ENCODE measurements at regions not wholly inside any gene's neighbourhood (a gene's known extent, or its start where the extent isn't known, plus 50 kb on each side); places are given as distances from the start of the nearest gene placed in this dataset.

- DNase-seq, result no peak
Observed at GRCh38 chr1:29825941-29826415, 589.7 kb downstream of the PTPRU start.

- DNase-seq, result no peak
Observed at GRCh38 chr1:29825274-29825940, 589.1 kb downstream of the PTPRU start.

DNA sequence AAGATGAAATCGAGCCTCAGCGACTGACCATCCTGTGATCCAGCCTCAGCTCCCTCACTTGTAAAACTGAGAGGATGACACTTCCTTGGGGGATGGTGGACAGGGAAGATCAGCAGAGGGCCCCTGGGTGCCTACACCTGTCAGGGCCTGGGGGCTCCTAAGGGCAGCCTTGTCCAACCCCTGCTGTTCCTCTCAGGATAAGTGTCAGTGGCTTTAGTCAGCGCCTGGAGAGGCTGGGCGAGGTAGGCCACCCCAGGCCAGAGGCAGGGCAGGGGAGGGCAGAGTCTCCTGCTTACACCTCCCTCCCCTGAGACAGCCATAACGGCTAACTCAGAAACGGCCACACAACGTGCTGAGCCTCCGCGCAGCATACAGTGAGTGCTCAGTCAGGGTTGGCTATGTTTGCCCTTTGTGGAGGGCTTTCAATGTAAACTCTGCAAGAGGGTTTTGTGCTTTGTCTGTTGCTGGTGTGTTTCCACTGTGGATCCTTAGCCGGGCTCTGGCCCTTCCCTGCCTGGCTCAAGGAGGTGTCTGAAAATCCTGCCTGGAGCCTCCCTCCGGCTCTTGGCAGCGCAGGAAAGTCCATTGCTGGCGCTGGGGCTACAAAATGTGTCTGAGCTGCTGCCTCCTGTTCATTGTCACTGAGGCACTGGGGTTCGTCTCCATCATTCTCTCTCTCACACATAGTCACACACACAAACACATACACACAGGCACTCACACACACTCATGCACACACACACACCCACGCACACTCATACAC is 588.4 kb downstream of the PTPRU start:
- peak in 1 of 3 donors; percentile 4 for DNase-seq

DNA sequence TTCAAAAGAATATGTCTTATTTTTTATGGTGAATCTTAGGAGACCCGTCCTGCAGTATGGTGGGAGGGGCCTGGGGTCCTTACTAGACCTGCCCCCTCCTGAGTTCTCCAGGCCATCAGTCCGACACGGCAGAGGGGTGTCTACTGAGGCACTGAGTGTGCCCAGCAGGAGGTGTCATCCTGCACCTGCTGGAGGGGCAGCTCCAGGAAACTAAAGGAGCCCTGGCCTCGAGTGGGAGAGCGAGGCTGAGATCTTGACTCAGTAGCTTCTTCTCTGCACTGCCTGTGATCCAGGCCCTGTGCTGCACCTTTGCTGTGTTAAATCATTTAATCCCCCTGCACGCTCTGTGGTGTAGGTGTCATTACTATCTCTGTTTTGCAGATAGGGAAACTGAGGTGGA is 587.7 kb downstream of the PTPRU start:
- no peak for DNase-seq

DNA sequence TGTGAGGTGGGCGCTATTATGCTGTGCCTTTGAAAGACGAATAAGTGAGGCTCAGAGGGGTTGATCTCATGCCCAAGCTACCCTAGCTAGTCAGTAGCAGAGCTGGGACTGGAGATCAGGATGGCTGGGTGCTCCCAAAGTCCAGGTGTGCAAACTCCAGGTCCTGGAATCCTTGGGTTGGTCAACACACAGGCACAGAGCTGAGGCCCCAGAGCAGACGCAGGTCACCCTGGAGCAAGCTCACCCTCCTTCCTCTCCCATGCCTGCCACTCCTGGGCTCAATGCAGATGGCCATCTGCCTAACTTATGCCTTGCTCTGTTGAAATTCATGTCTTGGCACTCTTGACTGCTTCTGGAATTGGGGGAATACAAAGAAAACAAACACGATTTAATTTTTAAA is 587.2 kb downstream of the PTPRU start:
- no peak for DNase-seq

DNA sequence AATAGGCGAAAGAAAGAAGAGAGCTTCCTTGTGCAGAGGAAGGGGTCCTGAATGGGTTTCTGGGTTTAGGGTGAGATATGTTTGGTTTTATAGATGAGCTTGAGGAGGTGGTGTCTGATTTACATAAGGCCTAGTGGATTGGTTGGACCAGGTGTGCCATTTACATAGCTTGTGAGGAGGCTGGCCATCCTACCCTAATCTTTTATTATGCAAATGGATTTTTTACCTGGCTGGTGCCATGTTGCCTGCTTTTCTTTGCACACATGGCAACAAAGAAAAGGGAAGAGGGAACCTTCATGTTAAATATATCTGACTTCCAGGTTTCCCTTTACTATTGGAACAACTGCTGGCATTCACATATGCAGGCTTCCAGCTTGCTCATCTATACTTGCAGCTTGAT is 585.3 kb downstream of the PTPRU start:
- DNase-seq, result no peak

DNA sequence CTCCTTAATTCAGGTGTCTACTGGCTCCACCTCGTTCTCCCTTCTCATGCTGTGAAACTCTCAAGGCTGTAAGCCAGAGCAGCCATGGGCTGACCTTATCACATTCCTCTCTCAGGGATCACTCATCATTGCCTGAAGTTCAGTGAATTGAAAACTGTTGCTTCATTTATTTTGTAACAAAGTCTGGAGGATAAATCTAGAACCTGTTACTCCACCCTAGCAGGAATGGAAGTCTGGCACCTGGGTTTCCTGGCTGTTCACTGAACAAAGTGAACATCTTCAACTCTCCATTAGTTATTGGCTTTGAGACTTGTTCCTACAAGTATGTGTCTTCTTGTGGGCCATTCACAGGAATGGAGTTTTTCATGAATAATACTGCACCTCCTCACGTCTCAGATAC is 584.1 kb downstream of the PTPRU start:
- DNase-seq, result no peak

- peak in 2 of 3 donors; percentile 2 to 7 for DNase-seq
Observed at GRCh38 chr1:29812408-29813135, 576.2 kb downstream of the PTPRU start.

GRCh38 chr1:29811727-29812407 is 575.5 kb downstream of the PTPRU start:
- DNase-seq, result no peak

DNA sequence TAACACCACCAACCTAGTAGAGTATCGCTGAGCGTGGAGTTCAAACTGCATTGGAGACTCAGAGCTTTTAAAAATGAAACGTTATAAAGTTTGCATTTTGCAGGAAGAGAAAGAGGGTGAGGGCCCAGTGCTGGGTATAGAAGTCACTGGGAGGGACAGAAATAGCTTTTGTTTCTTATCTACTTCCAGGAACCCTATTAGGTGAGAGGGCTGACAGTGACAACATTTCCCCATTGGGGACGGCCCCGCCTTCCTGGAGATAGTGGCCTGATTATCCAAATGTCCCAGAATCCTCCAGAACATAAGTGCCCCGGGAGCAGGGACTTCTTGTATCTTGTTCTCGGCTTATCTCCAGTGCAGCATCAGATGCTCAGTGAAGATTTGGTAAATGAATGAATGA is 574.9 kb downstream of the PTPRU start:
- no peak for DNase-seq

DNA sequence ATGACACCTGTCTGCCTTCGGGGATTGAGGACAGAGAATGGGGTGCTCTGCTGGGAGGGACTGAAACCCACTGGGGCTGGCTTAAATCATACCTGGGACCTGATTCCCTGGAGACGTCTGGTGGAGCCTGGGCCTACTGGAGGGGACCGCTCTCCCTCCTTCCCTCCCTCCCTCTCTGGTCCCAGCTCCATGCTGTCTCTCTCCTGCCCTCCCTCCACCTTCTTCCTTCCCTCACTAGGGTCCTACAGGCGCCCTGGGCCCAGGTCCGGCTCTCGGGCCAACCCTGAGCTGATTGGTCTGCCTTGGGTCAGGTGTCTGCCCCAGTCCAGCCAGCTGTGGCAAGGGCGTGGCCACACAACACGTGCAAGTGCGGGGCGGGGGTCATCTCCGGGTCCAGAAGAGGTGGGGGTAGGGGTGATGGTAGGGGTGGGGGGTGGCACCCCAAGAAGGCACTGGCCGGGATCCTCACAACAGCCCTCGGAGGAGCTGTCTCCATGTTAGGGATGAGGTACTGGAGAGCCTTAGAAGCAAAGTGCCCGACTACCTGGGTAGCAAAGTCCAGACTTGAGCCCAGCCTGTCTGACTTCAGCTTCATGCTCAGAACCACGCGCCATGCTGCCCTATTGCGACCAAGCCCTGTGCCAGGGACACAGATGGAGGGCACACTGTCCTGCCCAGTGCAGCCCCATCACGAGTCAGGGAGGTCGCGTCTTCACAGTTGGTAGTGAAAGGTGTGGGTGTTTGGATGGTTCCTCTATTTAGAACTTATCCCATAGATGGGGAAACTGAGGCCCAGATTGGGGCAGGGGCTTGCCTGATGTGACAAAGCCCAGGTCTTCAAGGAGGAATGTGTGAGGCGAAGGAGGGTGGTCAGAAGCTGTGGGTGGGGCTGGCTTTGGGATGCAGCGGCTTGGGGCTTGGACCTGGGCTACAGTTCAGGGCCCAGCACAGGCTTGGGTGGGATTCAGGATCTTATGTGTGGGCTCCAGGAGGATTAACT is 574.1 kb downstream of the PTPRU start:
- no peak for DNase-seq

- DNase-seq, result no peak
Observed at GRCh38 chr1:29809446-29810120, 573.3 kb downstream of the PTPRU start.

- DNase-seq, result no peak
Observed at GRCh38 chr1:29808141-29808995, 572.0 kb downstream of the PTPRU start.

GRCh38 chr1:29807689-29808088 is 571.4 kb downstream of the PTPRU start:
- DNase-seq, result no peak

DNA sequence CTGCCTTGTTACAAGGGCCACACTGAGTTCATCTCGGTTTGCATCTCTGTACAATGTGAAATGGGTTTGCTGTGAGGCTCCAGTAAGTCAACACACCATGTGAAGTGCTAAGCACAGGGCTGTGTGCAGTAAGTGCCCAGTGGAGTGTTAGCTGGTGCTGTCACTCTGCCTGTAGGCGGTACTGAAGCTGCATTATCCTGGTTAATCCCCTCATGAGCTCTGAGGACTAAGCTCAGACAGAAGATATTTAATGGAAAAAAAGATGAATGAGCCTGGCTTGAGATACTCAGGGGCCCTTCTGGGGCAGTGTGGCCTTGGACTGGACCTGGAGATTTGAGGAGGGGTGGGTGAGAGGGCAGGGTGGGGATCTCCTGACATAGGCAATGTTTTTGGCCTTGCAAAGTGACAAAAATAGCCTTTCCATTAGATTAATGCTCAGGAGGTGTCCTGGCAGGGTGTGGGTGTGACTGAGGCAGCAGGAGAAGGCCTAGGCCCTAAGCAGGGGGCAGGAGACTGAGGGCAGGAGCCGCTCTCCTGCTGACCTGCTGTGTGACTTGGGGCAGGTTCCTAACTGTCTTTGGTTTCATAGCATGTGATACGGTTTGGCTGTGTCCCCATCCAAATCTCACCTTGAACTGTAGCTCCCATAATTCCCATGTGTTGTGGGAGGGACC is 570.5 kb downstream of the PTPRU start:
- DNase-seq, result no peak

DNA sequence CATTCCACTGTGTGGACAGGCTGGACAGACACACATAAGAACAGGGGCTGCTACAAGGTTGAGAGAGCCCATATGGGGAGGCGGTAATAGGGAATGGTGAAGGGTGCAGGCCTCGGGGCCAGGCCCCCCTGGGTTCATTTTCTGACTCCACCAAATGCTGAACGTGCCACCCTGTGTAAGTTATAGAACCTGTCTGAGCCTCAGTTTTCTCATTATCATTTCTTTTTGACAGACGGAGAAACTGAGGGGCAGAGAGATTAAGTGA is 569.5 kb downstream of the PTPRU start:
- no peak for DNase-seq

- DNase-seq, result no peak
Observed at GRCh38 chr1:29805122-29805895, 569.0 kb downstream of the PTPRU start.
